ENCODE measurements at regions not wholly inside any gene's neighbourhood (a gene's known extent, or its start where the extent isn't known, plus 50 kb on each side); places are given as distances from the start of the nearest gene placed in this dataset.

- no peak for TF ChIP-seq REST (IDR thresholded peaks at IDR 0.05; ENCODE audit: insufficient read depth in 1 of 2, low read depth in 2 of 2, low read length in 1 of 2)
- TF ChIP-seq POLR2AphosphoS5 (IDR thresholded peaks at IDR 0.05; ENCODE audit: low read depth, low read length), result no peak
- TF ChIP-seq CTCF (IDR thresholded peaks at IDR 0.05), result no peak
Observed at GRCh38 chr2:106314444-106314843, 120.3 kb upstream of the UXS1 start.

Measured in Panc1 (cell line).